NCI-H69 (cell line): ENCODE measurements at regions not wholly inside any gene's neighbourhood (a gene's known extent, or its start where the extent isn't known, plus 50 kb on each side); places are given as distances from the start of the nearest gene placed in this dataset.

Experiments used
- DNase-seq: peaks from one replicate; lab custom pipeline; 2025; lab: John Stamatoyannopoulos, UW

GRCh38 chr3:152218602-152219001 is 50.1 kb upstream of the MBNL1 start:
- no peak for DNase-seq
